ENCODE measurements at regions not wholly inside any gene's neighbourhood (a gene's known extent, or its start where the extent isn't known, plus 50 kb on each side); places are given as distances from the start of the nearest gene placed in this dataset.

- no peak overlapping the region for H3K27ac ChIP-seq (ENCODE audit: low read depth, low read length, poor library complexity, severe bottlenecking)
- H3K4me1 ChIP-seq (ENCODE audit: insufficient read depth, low read length, severe bottlenecking): no peaks in the 10 kb centered on the region
- H4K20me1 ChIP-seq (ENCODE audit: insufficient read depth, low read length): no peaks in the 10 kb centered on the region
- H3K4me2 ChIP-seq (ENCODE audit: low read length): no peak overlapping the region
- no peaks in the 10 kb centered on the region for H3K9me2 ChIP-seq (ENCODE audit: low read depth, low read length)
- no peaks in the 10 kb centered on the region for H3K9me3 ChIP-seq (ENCODE audit: low read length)
- no peaks in the 10 kb centered on the region for H3K79me2 ChIP-seq (ENCODE audit: insufficient read depth, low read length)
- no peaks in the 10 kb centered on the region for H3K36me3 ChIP-seq (ENCODE audit: insufficient read depth, low read length)
- TF ChIP-seq EZH2 (IDR thresholded peaks at IDR 0.05; ENCODE audit: borderline replicate concordance, low read length) (no peak), CTCF (IDR thresholded peaks at IDR 0.05; ENCODE audit: low read length) (no peak)
- no peaks in the 10 kb centered on the region for H3F3A ChIP-seq (ENCODE audit: insufficient read depth, low read length)
- no peak overlapping the region for H3K4me3 ChIP-seq (ENCODE audit: low read depth, low read length, poor library complexity, severe bottlenecking)
- H3K27me3 ChIP-seq (ENCODE audit: insufficient read depth, low read length): no peaks in the 10 kb centered on the region
- no peak overlapping the region for H2AFZ ChIP-seq (ENCODE audit: low read length)
- no peak overlapping the region for H3K9ac ChIP-seq (ENCODE audit: low read length)
These were observed 82.4 kb downstream of the MAFB start for GRCh38 chr20:40606660-40607059.

- TF ChIP-seq EZH2 (IDR thresholded peaks at IDR 0.05; ENCODE audit: borderline replicate concordance, low read length): no peak
- no peak for TF ChIP-seq CTCF (IDR thresholded peaks at IDR 0.05; ENCODE audit: low read length)
- Histone ChIP-seq H3K36me3 (ENCODE audit: insufficient read depth, low read length) (no peaks in the 10 kb centered on the region), H2AFZ (ENCODE audit: low read length) (no peak overlapping the region), H3K4me1 (ENCODE audit: insufficient read depth, low read length, severe bottlenecking) (no peaks in the 10 kb centered on the region), H3K4me2 (ENCODE audit: low read length) (no peak overlapping the region), H3K4me3 (ENCODE audit: low read depth, low read length, poor library complexity, severe bottlenecking) (no peak overlapping the region), H3K79me2 (ENCODE audit: insufficient read depth, low read length) (no peaks in the 10 kb centered on the region), H4K20me1 (ENCODE audit: insufficient read depth, low read length) (no peaks in the 10 kb centered on the region), H3K27me3 (ENCODE audit: insufficient read depth, low read length) (no peaks in the 10 kb centered on the region), H3K9me2 (ENCODE audit: low read depth, low read length) (no peaks in the 10 kb centered on the region), H3K27ac (ENCODE audit: low read depth, low read length, poor library complexity, severe bottlenecking) (no peak overlapping the region), H3K9me3 (ENCODE audit: low read length) (no peaks in the 10 kb centered on the region), H3F3A (ENCODE audit: insufficient read depth, low read length) (no peaks in the 10 kb centered on the region), H3K9ac (ENCODE audit: low read length) (no peak overlapping the region)
These were observed 82.8 kb downstream of the MAFB start for GRCh38 chr20:40606237-40606636.

- TF ChIP-seq CTCF (IDR thresholded peaks at IDR 0.05; ENCODE audit: low read length) (no peak), EZH2 (IDR thresholded peaks at IDR 0.05; ENCODE audit: borderline replicate concordance, low read length) (no peak)
- H3K4me2 ChIP-seq (ENCODE audit: low read length): no peak overlapping the region
These were observed 84.6 kb downstream of the MAFB start for GRCh38 chr20:40604416-40604815.

More at GRCh38 chr20:40604416-40604815, 84.6 kb downstream of the MAFB start:
- Histone ChIP-seq H3K9me2 (ENCODE audit: low read depth, low read length) (no peaks in the 10 kb centered on the region), H4K20me1 (ENCODE audit: insufficient read depth, low read length) (no peaks in the 10 kb centered on the region), H3K4me1 (ENCODE audit: insufficient read depth, low read length, severe bottlenecking) (no peaks in the 10 kb centered on the region), H3K27ac (ENCODE audit: low read depth, low read length, poor library complexity, severe bottlenecking) (no peak overlapping the region), H2AFZ (ENCODE audit: low read length) (no peak overlapping the region), H3K27me3 (ENCODE audit: insufficient read depth, low read length) (no peaks in the 10 kb centered on the region), H3K4me3 (ENCODE audit: low read depth, low read length, poor library complexity, severe bottlenecking) (no peak overlapping the region), H3K79me2 (ENCODE audit: insufficient read depth, low read length) (no peaks in the 10 kb centered on the region), H3K36me3 (ENCODE audit: insufficient read depth, low read length) (no peaks in the 10 kb centered on the region), H3K9me3 (ENCODE audit: low read length) (no peaks in the 10 kb centered on the region), H3K9ac (ENCODE audit: low read length) (no peak overlapping the region), H3F3A (ENCODE audit: insufficient read depth, low read length) (no peaks in the 10 kb centered on the region)
